Lower leg skin (tissue), 3 donors: ENCODE measurements at regions not wholly inside any gene's neighbourhood (a gene's known extent, or its start where the extent isn't known, plus 50 kb on each side); places are given as distances from the start of the nearest gene placed in this dataset.

Source experiments
- CTCF ChIP-seq, 3 donors: fragments of 450-650 bp; IDR thresholded peaks; one replicate each; pipeline ENCODE4 v1.5.1; 2016; ENCODE audit warnings: antibody characterized with exemption in 3 of 3, mild to moderate bottlenecking in 3 of 3, moderate library complexity in 2 of 3
- POLR2A ChIP-seq, 2 donors: fragments of 450-650 bp; IDR thresholded peaks; one replicate each; pipeline ENCODE4 v1.6.1; 2016 to 2017; ENCODE audit warnings: antibody characterized with exemption in 2 of 2, mild to moderate bottlenecking in 1 of 2, moderate library complexity in 1 of 2

DNA sequence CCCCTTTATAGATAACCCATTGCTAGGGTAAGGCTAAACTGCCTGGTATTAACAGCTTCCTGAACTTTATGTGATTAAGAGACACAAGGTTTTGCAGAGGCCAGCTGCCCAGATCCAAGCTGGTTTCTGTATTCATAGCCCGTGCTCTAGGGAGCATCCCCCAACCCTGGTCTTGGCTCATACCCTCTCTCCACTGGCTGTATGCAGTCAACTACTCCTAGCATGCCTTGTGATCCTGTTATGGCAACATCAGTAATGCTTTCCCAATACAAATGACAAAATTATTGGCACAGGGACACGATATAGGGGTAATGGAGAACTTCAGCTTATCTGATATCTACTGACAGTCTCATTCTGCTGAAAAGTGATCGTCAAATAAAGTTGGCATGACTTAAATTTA, 202.8 kb upstream of the MKLN1 start:
- TF ChIP-seq CTCF (IDR thresholded peaks at IDR 0.05): no peak
- TF ChIP-seq POLR2A (IDR thresholded peaks at IDR 0.05): no peak
